ENCODE measurements at regions not wholly inside any gene's neighbourhood (a gene's known extent, or its start where the extent isn't known, plus 50 kb on each side); places are given as distances from the start of the nearest gene placed in this dataset.

DNA sequence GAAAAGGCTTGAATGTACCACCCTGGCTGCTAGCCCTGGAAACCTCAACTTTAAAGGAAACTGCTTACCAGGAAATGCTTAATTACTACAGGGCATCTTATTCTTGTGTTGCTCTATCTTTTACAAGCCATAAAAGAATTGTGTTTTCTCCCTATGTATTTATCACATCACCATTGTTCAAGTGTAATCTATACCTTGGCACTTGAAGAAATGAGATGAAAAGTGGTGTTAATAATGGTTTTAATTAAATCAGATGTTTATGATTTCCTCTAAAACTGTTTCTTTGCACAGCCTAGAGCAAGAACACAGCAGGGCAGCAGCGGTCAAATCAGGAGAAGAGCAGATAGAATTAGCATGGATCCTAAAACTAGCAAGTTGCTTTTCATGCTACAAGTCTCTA, 131.8 kb upstream of the RGMB start:
- no peak overlapping the region for H2BK20ac ChIP-seq (ENCODE audit: low read length)
- H3K56ac ChIP-seq (replicated peaks; ENCODE audit: insufficient read length, low read depth, low read length): no peak overlapping the region
- ChIA-PET CTCF (ENCODE audit: partially characterized antibody) (interaction anchor here (0.7 kb wide), 1 partner anchor 90 kb away, joined by 3 read pairs; no protein-coding TSS in a partner anchor), POLR2A (ENCODE audit: partially characterized antibody) (no interaction called here)
- H3K27ac ChIP-seq (ENCODE audit: low read depth, low read length): no peak overlapping the region
- H2AK5ac ChIP-seq (ENCODE audit: low read depth, low read length): no peak overlapping the region
- TF ChIP-seq EP300 (IDR thresholded peaks at IDR 0.05; ENCODE audit: borderline replicate concordance in 1 of 2, low read depth in 2 of 2, low read length in 2 of 2) (no peak), TBP (IDR thresholded peaks at IDR 0.05; ENCODE audit: low read depth, low read length) (no peak), EGR1 (IDR thresholded peaks at IDR 0.05; ENCODE audit: borderline replicate concordance, low read depth, low read length) (no peak)
- H3K4me3 ChIP-seq (ENCODE audit: extremely low read depth in 1 of 4, insufficient read depth in 2 of 4, low read depth in 3 of 4, low read length in 4 of 4): no peak overlapping the region
- H4K5ac ChIP-seq (ENCODE audit: insufficient read length, low read depth, low read length): no peak overlapping the region
- H3K18ac ChIP-seq (ENCODE audit: extremely low read depth, low read length): no peak overlapping the region
- H3K23ac ChIP-seq (ENCODE audit: insufficient read length): no peak overlapping the region
- H3K9me3 ChIP-seq (ENCODE audit: insufficient read depth in 2 of 2, low read depth in 1 of 2, low read length in 1 of 2): no peaks in the 10 kb centered on the region
- H4K91ac ChIP-seq (replicated peaks; ENCODE audit: insufficient read length, low read length): no peak overlapping the region
- H2BK12ac ChIP-seq (ENCODE audit: low read depth, low read length): no peak overlapping the region
- DNase-seq (ENCODE audit: low read depth in 1 of 2, low spot score in 2 of 2): no peak
- no peak overlapping the region for H3K4me2 ChIP-seq (ENCODE audit: insufficient read depth in 1 of 2, low read depth in 2 of 2, low read length in 2 of 2)
- no peaks in the 10 kb centered on the region for H3K23me2 ChIP-seq (ENCODE audit: low read depth, low read length)
- H3K36me3 ChIP-seq (ENCODE audit: control insufficient read depth in 2 of 4, insufficient read depth in 4 of 4, low read length in 3 of 4): no peaks in the 10 kb centered on the region
- no peaks in the 10 kb centered on the region for H3K79me1 ChIP-seq (ENCODE audit: low read depth, low read length)
- 89% methylated on average over 1 of the region's 1 CpG; no CpG with 5 or more reads in 1 of the 2 experiments for WGBS, 2 experiments (ENCODE audit: extremely low coverage in 1 of 2, insufficient coverage in 1 of 2, insufficient read length in 1 of 2, insufficient replicate concordance in 2 of 2, low coverage in 1 of 2, low lambda C conversion rate in 2 of 2, missing lambda C conversion rate in 1 of 2)
- H2AFZ ChIP-seq (ENCODE audit: low read length): no peak overlapping the region
- H4K8ac ChIP-seq (ENCODE audit: extremely low read depth, insufficient read depth, low read length): no peak overlapping the region
- no peaks in the 10 kb centered on the region for H3K79me2 ChIP-seq (ENCODE audit: control insufficient read depth in 1 of 2, insufficient read depth in 2 of 2, low read length in 2 of 2)
- peaks cover 0 to 3% (median 1%) of the 10 kb centered on the region in 4 experiments; a peak in 1 of 7 replicates for H3K4me1 ChIP-seq (replicated peaks in 1 of 4; ENCODE audit: control insufficient read depth in 3 of 4, insufficient read depth in 4 of 4, low read length in 3 of 4)
- no peaks in the 10 kb centered on the region for H3K27me3 ChIP-seq (replicated peaks in 1 of 4; ENCODE audit: control insufficient read depth in 3 of 4, extremely low read depth in 1 of 4, insufficient read depth in 3 of 4, low read length in 3 of 4)
- H3K9ac ChIP-seq (replicated peaks in 1 of 4; ENCODE audit: extremely low read depth in 1 of 4, low read depth in 3 of 4, low read length in 3 of 4): no peak overlapping the region
- FAIRE-seq: no peak
- H3K4ac ChIP-seq (replicated peaks; ENCODE audit: insufficient read length, low read depth, low read length): no peak overlapping the region
- no peak overlapping the region for H3K14ac ChIP-seq (ENCODE audit: insufficient read length)
- H2BK5ac ChIP-seq (ENCODE audit: low read depth, low read length): no peak overlapping the region
- H2BK15ac ChIP-seq (ENCODE audit: low read length): no peak overlapping the region
- no peaks in the 10 kb centered on the region for H4K20me1 ChIP-seq (replicated peaks in 1 of 2; ENCODE audit: control insufficient read depth in 1 of 2, insufficient read depth in 2 of 2, low read length in 2 of 2)
- no peak overlapping the region for H2BK120ac ChIP-seq (replicated peaks; ENCODE audit: low read depth, low read length)

All from H1 (cell line).